ENCODE measurements at regions not wholly inside any gene's neighbourhood (a gene's known extent, or its start where the extent isn't known, plus 50 kb on each side); places are given as distances from the start of the nearest gene placed in this dataset.

DNA sequence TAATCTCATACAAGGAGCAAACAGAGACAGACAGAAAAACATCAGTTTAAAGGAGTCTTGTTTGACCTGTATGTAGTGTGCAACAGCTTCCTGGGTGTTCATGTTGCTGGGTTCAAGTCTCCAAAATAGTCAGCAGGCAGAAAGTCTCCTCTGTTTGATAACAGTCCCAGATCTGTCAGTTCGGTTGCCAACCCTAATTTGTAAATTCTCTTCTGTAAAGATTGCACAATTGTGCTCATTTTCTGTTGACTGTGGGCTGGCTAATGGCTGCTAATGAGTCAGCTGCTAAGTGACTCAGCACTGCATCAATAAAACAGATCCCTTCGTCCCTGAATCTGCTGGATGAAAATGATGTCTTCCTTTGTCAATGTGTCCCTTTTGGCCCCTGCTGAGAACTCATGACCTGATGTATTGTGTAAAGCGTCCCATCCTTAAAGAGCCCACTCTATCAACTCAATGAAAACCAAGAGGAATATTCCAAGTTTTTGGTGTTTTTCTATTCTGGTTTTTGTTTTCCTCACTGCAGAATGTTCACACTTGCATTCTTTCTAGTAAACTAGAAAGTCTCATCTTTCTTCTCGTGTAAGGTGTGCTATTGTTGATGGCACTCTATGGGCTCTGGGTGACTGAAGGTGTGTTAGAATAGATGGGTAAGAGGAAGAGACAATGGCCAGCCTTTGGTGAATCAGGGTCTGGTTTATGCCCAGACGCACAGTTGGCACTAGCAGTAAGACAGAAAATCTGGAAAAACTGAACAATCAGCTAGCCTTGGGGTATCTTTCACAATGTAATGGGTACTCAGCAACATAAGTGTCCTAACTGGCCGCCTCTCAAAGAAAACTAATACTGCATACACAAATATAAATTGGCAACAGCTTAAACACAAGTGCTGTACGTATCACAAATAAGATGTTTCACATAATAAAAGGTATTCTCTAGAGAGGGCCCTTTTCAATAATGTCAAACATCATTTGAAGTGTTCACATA, 75.1 kb upstream of the SIPA1L2 start:
- no peak overlapping the region for H3K27ac ChIP-seq (ENCODE audit: low read depth in 2 of 2, low read length in 2 of 2)
- H3K4me3 ChIP-seq (ENCODE audit: low read length in 3 of 3), result no peak overlapping the region
- H3K36me3 ChIP-seq (ENCODE audit: control insufficient read depth in 2 of 3, insufficient read depth in 3 of 3, low read length in 3 of 3), result no peaks in the 10 kb centered on the region
- TF ChIP-seq, protein P1, sequence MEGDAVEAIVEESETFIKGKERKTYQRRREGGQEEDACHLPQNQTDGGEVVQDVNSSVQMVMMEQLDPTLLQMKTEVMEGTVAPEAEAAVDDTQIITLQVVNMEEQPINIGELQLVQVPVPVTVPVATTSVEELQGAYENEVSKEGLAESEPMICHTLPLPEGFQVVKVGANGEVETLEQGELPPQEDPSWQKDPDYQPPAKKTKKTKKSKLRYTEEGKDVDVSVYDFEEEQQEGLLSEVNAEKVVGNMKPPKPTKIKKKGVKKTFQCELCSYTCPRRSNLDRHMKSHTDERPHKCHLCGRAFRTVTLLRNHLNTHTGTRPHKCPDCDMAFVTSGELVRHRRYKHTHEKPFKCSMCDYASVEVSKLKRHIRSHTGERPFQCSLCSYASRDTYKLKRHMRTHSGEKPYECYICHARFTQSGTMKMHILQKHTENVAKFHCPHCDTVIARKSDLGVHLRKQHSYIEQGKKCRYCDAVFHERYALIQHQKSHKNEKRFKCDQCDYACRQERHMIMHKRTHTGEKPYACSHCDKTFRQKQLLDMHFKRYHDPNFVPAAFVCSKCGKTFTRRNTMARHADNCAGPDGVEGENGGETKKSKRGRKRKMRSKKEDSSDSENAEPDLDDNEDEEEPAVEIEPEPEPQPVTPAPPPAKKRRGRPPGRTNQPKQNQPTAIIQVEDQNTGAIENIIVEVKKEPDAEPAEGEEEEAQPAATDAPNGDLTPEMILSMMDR (IDR thresholded peaks at IDR 0.05; ENCODE audit: borderline replicate concordance, extremely low read depth, insufficient read depth), result no peak
- no peaks in the 10 kb centered on the region for H3K4me1 ChIP-seq (ENCODE audit: control insufficient read depth in 2 of 3, insufficient read depth in 2 of 3, low read depth in 1 of 3, low read length in 3 of 3)
- H3K27me3 ChIP-seq (ENCODE audit: control insufficient read depth, insufficient read depth, low read length), result no peaks in the 10 kb centered on the region
- no peaks in the 10 kb centered on the region for H3K9me3 ChIP-seq (ENCODE audit: control insufficient read depth in 2 of 3, insufficient read depth in 1 of 3, low read length in 3 of 3)
- intact Hi-C loops (cut with DNase I), result no loop called here
- no peak for FAIRE-seq
- no peak for DNase-seq
- no peak overlapping the region for H3K9ac ChIP-seq (ENCODE audit: low read length in 3 of 3)

DNA sequence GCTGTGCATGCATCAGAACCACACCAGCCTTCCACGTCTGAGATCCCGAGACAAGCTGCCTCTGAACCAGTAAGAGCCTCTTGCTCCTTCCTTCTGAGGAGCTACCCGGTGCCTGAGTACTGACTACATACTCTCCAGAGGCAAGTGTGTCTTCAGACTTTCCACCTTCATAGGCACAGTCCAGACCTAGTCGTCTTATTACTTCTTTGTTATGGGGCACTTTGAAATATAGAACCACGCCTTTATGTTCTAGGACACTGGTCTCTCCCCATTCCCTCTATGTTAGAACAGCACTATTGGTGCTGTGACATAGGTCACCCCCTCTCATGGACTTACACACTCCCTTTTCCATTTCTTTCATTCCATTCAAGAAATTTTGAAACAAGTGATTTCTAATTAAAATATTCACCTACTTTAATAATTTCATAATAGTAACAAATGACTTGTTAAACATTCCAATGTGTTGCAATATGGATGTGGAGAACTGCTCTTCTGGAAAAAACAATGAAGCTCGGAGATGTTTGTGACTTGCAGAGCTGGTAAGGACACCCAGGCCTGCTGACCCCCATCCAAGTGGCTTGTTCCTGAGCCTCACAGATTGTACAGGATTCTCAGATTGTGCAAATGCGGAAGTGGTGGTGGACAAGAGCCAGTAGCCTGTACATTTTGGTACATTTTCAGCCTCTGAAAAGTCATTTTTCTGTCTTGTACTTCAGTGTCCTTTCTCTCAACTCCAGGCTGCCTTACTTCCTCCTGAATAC, 76.1 kb upstream of the SIPA1L2 start:
- Histone ChIP-seq H3K9me3 (ENCODE audit: control insufficient read depth in 2 of 3, insufficient read depth in 1 of 3, low read length in 3 of 3) (no peaks in the 10 kb centered on the region), H3K4me1 (ENCODE audit: control insufficient read depth in 2 of 3, insufficient read depth in 2 of 3, low read depth in 1 of 3, low read length in 3 of 3) (no peaks in the 10 kb centered on the region), H3K36me3 (ENCODE audit: control insufficient read depth in 2 of 3, insufficient read depth in 3 of 3, low read length in 3 of 3) (no peaks in the 10 kb centered on the region), H3K4me3 (ENCODE audit: low read length in 3 of 3) (no peak overlapping the region), H3K27ac (ENCODE audit: low read depth in 2 of 2, low read length in 2 of 2) (no peak overlapping the region), H3K27me3 (ENCODE audit: control insufficient read depth, insufficient read depth, low read length) (no peaks in the 10 kb centered on the region), H3K9ac (ENCODE audit: low read length in 3 of 3) (no peak overlapping the region)
- intact Hi-C loops (cut with DNase I), result no loop called here
- TF ChIP-seq, protein P1 (IDR thresholded peaks at IDR 0.05; ENCODE audit: borderline replicate concordance, extremely low read depth, insufficient read depth), result no peak
- FAIRE-seq (no peak), DNase-seq (no peak)

DNA sequence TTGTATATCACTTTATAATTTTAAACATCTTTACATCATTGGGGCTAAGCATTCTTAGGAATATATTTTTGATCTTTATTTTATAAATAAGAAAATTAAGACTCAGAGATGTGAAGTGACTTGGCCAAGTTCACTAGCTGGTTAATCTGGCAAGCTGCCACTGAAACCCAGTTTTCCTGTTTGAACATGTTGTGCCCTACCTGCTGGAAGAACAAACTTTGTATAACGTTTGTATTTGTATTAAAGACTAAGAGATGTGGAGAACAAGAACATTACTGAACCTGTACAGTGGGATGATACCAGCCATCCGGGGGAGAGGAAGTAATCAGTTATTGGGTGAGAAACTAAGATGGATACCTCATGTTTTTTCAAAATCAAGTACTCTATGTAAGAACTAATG, 77.2 kb upstream of the SIPA1L2 start:
- intact Hi-C loops (cut with DNase I), result no loop called here
- no peaks in the 10 kb centered on the region for H3K27me3 ChIP-seq (ENCODE audit: control insufficient read depth, insufficient read depth, low read length)
- no peaks in the 10 kb centered on the region for H3K4me1 ChIP-seq (ENCODE audit: control insufficient read depth in 2 of 3, insufficient read depth in 2 of 3, low read depth in 1 of 3, low read length in 3 of 3)
- H3K9ac ChIP-seq (ENCODE audit: low read length in 3 of 3), result no peak overlapping the region
- TF ChIP-seq, protein P1 (IDR thresholded peaks at IDR 0.05; ENCODE audit: borderline replicate concordance, extremely low read depth, insufficient read depth), result no peak
- FAIRE-seq (no peak), DNase-seq (no peak)
- H3K9me3 ChIP-seq (ENCODE audit: control insufficient read depth in 2 of 3, insufficient read depth in 1 of 3, low read length in 3 of 3), result no peaks in the 10 kb centered on the region
- H3K4me3 ChIP-seq (ENCODE audit: low read length in 3 of 3), result no peak overlapping the region
- no peaks in the 10 kb centered on the region for H3K36me3 ChIP-seq (ENCODE audit: control insufficient read depth in 2 of 3, insufficient read depth in 3 of 3, low read length in 3 of 3)
- no peak overlapping the region for H3K27ac ChIP-seq (ENCODE audit: low read depth in 2 of 2, low read length in 2 of 2)

Measured in kidney (tissue), 13 donors.